ENCODE measurements at regions not wholly inside any gene's neighbourhood (a gene's known extent, or its start where the extent isn't known, plus 50 kb on each side); places are given as distances from the start of the nearest gene placed in this dataset.

- TF ChIP-seq CTCF (IDR thresholded peaks at IDR 0.05 in 4 of 5, conservative IDR thresholded peaks at IDR 0.05 in 1 of 5) (no peak), POLR2A (IDR thresholded peaks at IDR 0.05) (no peak)
Observed at GRCh38 chr5:73302797-73303147, 129.8 kb downstream of the TMEM174 start.

Data from gastrocnemius medialis (tissue), 4 donors.